Skin of body (tissue), 1 donor: ENCODE measurements at regions not wholly inside any gene's neighbourhood (a gene's known extent, or its start where the extent isn't known, plus 50 kb on each side); places are given as distances from the start of the nearest gene placed in this dataset.
"Not testable (repeated sequence)": the region's sequence is repeated elsewhere in the genome, so short reads cannot be mapped to it uniquely, and the experiment has no call there.

ENCODE experiments used
- DNase-seq: peaks from one replicate; lab custom pipeline; 2025; lab: John Stamatoyannopoulos, UW

DNA sequence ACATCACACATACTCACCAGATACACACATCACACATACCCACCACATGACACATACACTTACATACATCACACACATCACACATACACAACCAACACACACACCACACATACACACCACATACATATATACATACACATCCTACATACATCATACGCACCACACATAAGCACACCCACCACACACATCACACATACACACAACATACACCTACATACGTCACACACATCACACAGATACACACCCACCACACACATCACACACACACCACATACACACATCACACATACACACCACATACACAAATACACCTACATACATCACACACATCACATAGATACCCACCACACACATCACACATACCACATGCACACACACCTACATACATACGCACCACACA is 158.4 kb downstream of the NDUFA10 start:
- no peak for DNase-seq

DNA sequence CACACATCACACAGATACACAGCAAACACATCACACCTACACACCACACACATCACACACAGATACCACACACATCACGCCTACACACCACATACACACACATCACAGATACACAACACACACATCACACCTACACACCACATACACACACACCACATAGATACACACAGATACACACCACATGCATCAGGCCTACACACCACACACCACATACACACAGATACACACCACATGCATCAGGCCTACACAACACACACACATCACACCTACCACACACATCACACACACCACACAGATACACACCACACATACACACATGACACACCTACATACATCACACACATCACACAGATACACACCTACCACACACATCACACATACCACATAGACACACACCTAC is 158.8 kb downstream of the NDUFA10 start:
- no peak for DNase-seq

DNA sequence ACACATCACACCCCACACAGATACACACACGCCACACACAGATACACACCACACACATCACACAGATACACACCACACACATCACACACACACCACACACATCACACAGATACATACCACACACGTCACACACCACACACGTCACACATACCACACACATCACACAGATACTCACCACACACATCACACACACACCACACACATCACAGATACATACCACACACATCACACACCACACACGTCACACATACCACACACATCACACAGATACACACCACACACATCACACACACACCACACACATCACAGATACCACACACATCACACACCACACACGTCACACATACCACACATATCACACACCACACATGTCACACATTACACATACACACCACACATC is 159.3 kb downstream of the NDUFA10 start:
- not testable (repeated sequence) for DNase-seq

- DNase-seq: no peak
Observed at GRCh38 chr2:239865059-239865639, 160.0 kb downstream of the NDUFA10 start.

- no peak for DNase-seq
Observed at GRCh38 chr2:239864247-239865058, 160.7 kb downstream of the NDUFA10 start.

DNA sequence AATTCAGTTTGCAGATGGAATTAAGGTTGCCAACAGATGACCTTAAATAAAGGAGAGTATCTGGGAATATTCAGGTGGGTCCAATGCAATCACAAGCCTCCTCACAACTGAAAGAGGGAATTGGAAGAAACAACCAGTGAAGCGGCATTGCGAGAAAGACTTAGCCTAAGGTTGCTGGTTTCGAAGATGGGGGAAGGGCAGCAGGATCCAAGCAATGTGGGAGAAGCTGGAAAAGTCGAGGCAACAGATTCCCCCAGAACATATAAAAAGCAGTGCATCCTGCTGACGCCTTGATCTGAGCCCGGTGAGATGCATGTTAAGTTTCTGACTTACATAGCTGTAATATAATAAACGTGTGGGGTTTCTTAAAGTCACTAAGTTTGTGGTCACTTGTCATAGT is 162.5 kb downstream of the NDUFA10 start:
- no peak for DNase-seq

- DNase-seq: no peak
Observed at GRCh38 chr2:239858179-239858578, 167.0 kb downstream of the NDUFA10 start.

DNA sequence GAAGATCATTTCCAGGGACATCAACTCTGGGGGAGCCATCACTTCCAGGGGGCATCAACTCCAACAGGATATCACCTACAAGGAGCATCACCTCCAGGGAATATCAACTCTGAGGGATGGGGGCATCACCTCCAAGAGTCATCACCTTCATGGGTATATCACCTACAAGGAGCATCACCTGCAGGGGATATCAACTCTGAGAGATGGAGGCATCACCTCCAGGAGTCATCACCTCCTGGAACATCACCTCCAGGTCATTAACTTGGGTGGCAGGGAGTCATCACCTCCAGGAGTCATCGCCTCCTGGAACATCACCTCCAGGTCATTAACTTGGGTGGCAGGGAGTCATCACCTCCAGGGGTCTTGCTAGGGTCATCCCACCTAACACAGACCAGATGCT is 167.6 kb downstream of the NDUFA10 start:
- no peak for DNase-seq

DNA sequence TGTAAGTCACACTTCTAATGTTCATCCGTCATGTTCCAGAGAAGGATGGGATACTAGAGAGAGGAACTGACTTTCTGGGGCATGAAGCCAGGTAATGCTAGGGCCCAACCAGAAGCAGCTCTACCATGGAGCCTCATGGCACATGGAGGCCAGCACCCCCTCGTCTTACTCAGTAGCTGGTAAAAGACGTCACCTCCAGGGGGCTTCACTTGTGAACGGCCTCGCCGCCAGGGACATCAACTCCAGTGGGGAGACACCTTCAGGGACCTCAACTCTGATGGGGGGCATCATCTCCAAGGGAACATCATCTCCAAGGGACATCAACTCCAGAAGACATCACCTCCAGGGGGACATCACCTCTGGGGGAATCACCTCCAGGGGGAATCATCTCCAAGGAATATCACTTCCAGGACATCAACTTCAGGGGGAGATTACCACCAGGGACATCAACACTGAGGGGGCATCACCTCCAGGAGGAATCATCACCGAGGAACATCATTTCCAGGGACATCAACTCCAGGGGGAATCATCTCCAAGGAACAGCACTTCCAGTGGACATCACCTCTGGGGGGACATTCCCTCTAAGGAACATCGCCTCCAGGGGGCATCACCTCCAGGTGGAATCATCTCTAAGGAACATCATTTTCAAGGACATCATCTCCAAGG is 168.4 kb downstream of the NDUFA10 start:
- no peak for DNase-seq

- DNase-seq: no peak
Observed at GRCh38 chr2:239855863-239856587, 169.1 kb downstream of the NDUFA10 start.

GRCh38 chr2:239854596-239854995 is 170.5 kb downstream of the NDUFA10 start:
- no peak for DNase-seq

DNA sequence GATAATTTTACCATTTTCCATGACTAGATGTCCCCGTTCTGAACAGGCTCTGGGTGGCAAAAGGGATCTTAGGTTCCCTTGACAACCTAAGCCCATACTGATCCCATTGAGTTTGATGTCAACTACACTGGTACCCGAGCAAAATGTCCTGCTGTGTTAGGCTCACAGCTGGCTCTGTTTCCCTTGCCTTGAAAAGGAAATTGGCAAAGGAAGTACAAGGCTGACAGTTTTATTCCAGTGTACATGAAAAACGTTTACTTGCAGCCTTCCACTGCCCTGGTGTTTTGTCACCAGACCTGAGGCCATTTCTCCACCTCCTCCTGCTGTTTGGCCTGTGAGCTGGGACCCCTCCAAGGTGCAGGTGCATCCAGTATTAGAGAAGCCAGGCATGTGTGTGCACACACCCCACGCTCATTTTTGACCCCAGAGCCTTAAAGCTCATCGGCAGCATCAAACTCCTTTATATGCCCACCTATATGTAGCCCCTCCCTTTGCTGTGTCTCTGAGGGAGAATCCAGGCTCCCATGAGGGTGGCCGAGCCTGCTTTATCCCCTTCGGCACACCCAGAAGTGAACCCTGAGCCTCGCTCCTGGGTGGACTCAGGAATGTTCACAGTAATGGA is 171.3 kb downstream of the NDUFA10 start:
- DNase-seq: no peak

- DNase-seq: no peak
Observed at GRCh38 chr2:239853121-239853520, 172.0 kb downstream of the NDUFA10 start.

GRCh38 chr2:239852272-239852671 is 172.9 kb downstream of the NDUFA10 start:
- no peak for DNase-seq

DNA sequence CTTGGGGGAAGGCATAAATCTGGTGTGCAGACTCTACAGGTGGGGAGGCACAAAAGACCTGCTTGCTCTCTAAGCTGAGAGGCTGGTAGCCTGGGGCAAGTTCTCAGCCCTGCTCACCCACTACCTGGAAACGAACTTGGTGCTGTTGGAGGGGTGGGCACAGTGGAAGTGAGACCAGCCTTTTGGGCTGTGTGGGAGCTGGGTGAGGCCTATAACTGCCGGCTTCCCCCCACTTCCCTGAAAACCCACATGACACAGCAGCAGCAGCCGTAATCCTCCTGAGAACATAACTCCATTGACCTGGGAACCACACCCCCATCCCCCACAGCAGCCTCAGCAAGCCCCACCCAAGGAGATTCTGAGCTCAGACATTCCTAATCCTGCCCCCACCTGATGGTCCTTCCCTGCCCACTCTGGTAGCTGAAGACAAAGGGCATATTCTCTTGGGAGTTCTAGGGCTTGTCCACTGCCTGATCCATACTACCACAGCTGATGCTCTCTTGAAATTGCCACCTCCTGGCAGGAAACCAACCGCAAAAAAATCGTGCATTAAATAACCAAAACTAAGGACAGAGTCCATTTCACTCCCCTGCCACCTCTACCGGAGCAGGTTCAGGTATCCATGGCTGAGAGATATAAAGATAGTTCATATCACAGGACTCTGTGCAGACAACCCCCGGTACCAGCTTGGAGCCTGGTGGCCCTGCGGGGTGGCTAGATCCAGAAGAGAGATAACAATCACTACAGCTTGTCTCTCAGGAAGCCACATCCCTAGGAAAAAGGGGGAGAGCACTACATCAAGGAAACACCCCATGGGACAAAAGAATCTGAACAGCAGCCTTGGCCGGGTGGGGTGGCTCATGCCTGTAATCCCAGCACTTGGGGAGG is 178.1 kb downstream of the NDUFA10 start:
- no peak for DNase-seq

DNA sequence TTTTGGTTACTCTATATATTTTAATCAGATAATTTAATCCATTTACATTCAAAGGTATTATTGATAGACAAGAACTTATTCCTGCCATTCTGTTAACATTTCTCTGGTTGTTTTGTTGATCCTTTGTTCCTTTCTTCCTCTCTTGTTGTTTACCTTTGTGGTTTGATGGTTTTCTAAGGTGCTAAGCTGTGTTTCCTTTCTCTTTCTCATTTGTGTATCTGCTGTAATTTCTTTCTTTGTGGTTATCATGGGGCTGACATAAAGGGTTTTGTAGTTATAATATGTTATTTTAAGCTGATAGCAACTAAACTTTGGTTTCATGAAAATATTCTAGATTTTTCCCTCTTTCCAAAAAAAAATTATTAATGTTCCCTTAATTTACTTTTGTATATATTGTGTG is 179.2 kb downstream of the NDUFA10 start:
- DNase-seq: no peak

DNA sequence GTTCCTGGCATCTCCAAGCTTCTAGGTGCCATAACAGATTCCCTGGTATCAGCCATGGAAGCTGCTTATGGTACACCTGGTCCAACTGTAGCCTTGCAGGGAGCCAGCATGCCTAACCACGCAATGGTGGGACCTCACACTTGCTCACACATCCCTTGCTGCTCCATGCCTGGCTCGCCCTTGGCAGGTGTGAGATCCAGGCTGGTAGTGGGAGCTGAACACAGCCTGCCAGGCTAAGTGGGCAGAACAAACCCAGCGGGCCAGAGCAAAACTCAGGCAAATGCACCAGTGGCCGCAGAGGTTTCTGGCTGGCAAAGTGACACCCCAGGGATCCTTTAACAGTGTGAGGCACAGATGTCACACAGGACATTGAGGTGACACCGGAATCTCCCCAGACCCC is 185.8 kb downstream of the NDUFA10 start:
- no peak for DNase-seq

GRCh38 chr2:239836021-239836765 is 188.9 kb downstream of the NDUFA10 start:
- DNase-seq: no peak

GRCh38 chr2:239835056-239835455 is 190.1 kb downstream of the NDUFA10 start:
- DNase-seq: no peak

DNA sequence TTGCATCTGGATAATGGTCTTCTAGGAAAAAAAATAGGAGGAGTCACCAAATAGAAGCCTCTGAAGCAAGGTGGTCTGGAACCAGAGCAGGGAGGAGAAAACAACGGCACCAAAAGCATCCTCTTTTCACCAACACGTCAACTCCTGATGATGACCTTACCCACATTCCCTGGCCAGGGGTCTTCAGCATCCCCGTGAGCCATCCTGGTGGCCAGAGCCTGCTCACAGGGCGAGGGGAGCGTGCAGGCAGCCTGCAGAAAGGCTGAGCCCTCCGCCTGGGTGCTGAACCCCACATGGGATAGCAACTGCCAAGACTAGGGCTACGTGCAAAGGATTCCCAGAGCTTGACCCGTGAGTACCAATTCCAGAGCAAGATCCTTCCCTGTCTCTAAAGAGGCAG is 191.0 kb downstream of the NDUFA10 start:
- DNase-seq: no peak
